Tibial nerve (tissue), 4 donors: ENCODE measurements at regions not wholly inside any gene's neighbourhood (a gene's known extent, or its start where the extent isn't known, plus 50 kb on each side); places are given as distances from the start of the nearest gene placed in this dataset.
"Not testable (repeated sequence)": the region's sequence is repeated elsewhere in the genome, so short reads cannot be mapped to it uniquely, and the experiment has no call there.

ENCODE experiments used
- DNase-seq, 2 donors: peaks; one replicate each; pipeline ENCODE4 v3.0.0-alpha.2; 2019; ENCODE audit warnings: low spot score in 2 of 2
- H3K27ac ChIP-seq, 4 donors: fragments of 200-600 bp; sonication (generic) in 3 of 4; one replicate each; pipeline ENCODE4 v1.5.1; 2017 to 2019; ENCODE audit warnings: mild to moderate bottlenecking in 1 of 4
- H3K27me3 ChIP-seq, 2 donors: fragments of 200-600 bp; sonication (generic) in 1 of 2; one replicate each; pipeline versions ENCODE4 v1.5.1 to v1.6.0; 2017 to 2019
- H3K36me3 ChIP-seq, 3 donors: fragments of 200-600 bp; sonication (generic); one replicate each; pipeline ENCODE4 v1.5.1; 2018 to 2019
- H3K4me1 ChIP-seq, 4 donors: fragments of 200-600 bp; sonication (generic) in 3 of 4; one replicate each; pipeline ENCODE4 v1.5.1; 2017 to 2019
- H3K4me3 ChIP-seq, 4 donors: fragments of 200-600 bp; sonication (generic) in 3 of 4; one replicate each; pipeline ENCODE4 v1.5.1; 2017 to 2019; ENCODE audit warnings: mild to moderate bottlenecking in 1 of 4, moderate library complexity in 1 of 4
- H3K9me3 ChIP-seq, 4 donors: fragments of 200-600 bp; sonication (generic) in 3 of 4; one replicate each; pipeline ENCODE4 v1.5.1; 2017 to 2019
- EP300 ChIP-seq, 2 donors: sonication (generic); formaldehyde crosslinking; IDR thresholded peaks; one replicate each; pipeline ENCODE4 v1.6.1; 2017; ENCODE audit warnings: antibody characterized with exemption in 2 of 2, mild to moderate bottlenecking in 1 of 2
- POLR2A ChIP-seq, 2 donors: fragments of 450-650 bp; IDR thresholded peaks; one replicate each; pipeline ENCODE4 v1.6.1; 2017; ENCODE audit warnings: antibody characterized with exemption in 2 of 2, mild to moderate bottlenecking in 2 of 2, moderate library complexity in 2 of 2
- WGBS, 2 donors: methylation state at CpG; one replicate each; pipeline ENCODE4 v1.1.5; 2018; 5-methylcytosine and 5-hydroxymethylcytosine counted together
- TF ChIP-seq, protein P1 (sequence below), 5 experiments: fragments of 200-600 bp in 3 of 5; fragments of 450-650 bp in 2 of 5; sonication (generic) in 3 of 5; IDR thresholded peaks; one replicate each; pipeline ENCODE4 v1.5.1; 2016 to 2019; ENCODE audit warnings: antibody characterized with exemption in 5 of 5, mild to moderate bottlenecking in 3 of 5, moderate library complexity in 2 of 5

- DNase-seq, result no peak
- Histone ChIP-seq H3K9me3 (no peaks in the 10 kb centered on the region), H3K4me3 (no peak overlapping the region), H3K27ac (no peak overlapping the region), H3K4me1 (no peaks in the 10 kb centered on the region), H3K36me3 (no peaks in the 10 kb centered on the region), H3K27me3 (no peaks in the 10 kb centered on the region)
- TF ChIP-seq EP300 (IDR thresholded peaks at IDR 0.05) (no peak), POLR2A (IDR thresholded peaks at IDR 0.05) (no peak)
- 79 to 83% methylated on average over 4 of the region's 4 CpGs for WGBS, 2 donors
These were observed 148.0 kb upstream of the G2E3 start for GRCh38 chr14:30410986-30411385.

GRCh38 chr14:30413184-30413583, 145.8 kb upstream of the G2E3 start:
- not testable (repeated sequence) for H3K27me3 ChIP-seq, H3K9me3 ChIP-seq, DNase-seq, H3K4me3 ChIP-seq, H3K36me3 ChIP-seq, H3K4me1 ChIP-seq, H3K27ac ChIP-seq
- WGBS, 2 donors, result 92% methylated on average over 8 of the region's 8 CpGs

DNA sequence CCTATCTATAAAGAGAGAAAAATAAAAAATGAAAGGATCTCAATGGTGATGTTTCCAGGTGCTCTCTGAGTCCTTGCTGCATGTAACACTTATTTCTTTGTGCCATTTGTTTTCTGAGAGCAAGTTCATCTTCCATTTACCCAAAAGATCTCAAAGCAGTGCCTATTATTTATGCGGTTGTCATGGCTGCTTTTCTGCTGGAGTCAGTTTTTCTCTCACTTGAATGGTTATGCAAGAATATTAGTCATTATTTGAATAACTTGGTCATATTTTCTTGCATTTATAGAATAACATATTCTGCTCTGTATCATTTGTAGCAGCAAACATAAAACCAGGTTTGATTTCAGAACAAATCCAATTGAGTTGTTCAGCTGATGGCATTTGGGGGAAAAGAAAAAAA, 141.8 kb upstream of the G2E3 start:
- WGBS, 2 donors, result 83 to 91% methylated on average over 1 of the region's 1 CpG
- no peaks in the 10 kb centered on the region for H3K4me1 ChIP-seq
- no peaks in the 10 kb centered on the region for H3K27me3 ChIP-seq
- H3K9me3 ChIP-seq, result no peaks in the 10 kb centered on the region
- DNase-seq, result no peak
- no peaks in the 10 kb centered on the region for H3K36me3 ChIP-seq
- TF ChIP-seq POLR2A (IDR thresholded peaks at IDR 0.05) (no peak), EP300 (IDR thresholded peaks at IDR 0.05) (no peak)
- TF ChIP-seq, protein P1, sequence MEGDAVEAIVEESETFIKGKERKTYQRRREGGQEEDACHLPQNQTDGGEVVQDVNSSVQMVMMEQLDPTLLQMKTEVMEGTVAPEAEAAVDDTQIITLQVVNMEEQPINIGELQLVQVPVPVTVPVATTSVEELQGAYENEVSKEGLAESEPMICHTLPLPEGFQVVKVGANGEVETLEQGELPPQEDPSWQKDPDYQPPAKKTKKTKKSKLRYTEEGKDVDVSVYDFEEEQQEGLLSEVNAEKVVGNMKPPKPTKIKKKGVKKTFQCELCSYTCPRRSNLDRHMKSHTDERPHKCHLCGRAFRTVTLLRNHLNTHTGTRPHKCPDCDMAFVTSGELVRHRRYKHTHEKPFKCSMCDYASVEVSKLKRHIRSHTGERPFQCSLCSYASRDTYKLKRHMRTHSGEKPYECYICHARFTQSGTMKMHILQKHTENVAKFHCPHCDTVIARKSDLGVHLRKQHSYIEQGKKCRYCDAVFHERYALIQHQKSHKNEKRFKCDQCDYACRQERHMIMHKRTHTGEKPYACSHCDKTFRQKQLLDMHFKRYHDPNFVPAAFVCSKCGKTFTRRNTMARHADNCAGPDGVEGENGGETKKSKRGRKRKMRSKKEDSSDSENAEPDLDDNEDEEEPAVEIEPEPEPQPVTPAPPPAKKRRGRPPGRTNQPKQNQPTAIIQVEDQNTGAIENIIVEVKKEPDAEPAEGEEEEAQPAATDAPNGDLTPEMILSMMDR (IDR thresholded peaks at IDR 0.05), result no peak
- no peak overlapping the region for H3K27ac ChIP-seq
- H3K4me3 ChIP-seq, result no peak overlapping the region

DNA sequence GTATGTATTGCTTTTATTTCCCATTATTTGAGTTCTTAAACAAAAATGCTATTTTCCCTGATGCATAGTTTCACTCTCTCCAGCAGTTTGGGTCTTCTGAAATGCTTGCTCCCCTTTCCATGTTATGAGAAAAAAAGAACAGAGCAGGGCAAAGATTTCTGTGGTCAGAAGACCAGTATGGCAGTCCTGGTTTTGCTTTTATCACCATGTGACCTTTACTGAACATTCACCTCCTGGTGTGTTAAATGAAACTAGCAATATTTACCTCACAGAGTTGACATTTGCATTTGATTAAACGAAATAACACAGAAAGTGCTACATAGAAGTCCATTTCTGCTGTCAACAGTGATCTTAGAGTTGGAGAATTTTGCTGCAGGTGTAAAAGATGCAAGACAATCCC, 141.0 kb upstream of the G2E3 start:
- no peaks in the 10 kb centered on the region for H3K36me3 ChIP-seq
- no peaks in the 10 kb centered on the region for H3K4me1 ChIP-seq
- H3K27ac ChIP-seq, result no peak overlapping the region
- H3K27me3 ChIP-seq, result no peaks in the 10 kb centered on the region
- TF ChIP-seq, protein P1 (IDR thresholded peaks at IDR 0.05), result no peak
- TF ChIP-seq EP300 (IDR thresholded peaks at IDR 0.05) (no peak), POLR2A (IDR thresholded peaks at IDR 0.05) (no peak)
- 46 to 56% methylated on average over 1 of the region's 1 CpG for WGBS, 2 donors
- H3K4me3 ChIP-seq, result no peak overlapping the region
- H3K9me3 ChIP-seq, result no peaks in the 10 kb centered on the region
- DNase-seq, result no peak

- H3K27ac ChIP-seq, result no peak overlapping the region
- DNase-seq, result no peak
- no peaks in the 10 kb centered on the region for H3K27me3 ChIP-seq
- no peak overlapping the region for H3K4me3 ChIP-seq
- H3K9me3 ChIP-seq, result no peaks in the 10 kb centered on the region
- H3K4me1 ChIP-seq, result no peaks in the 10 kb centered on the region
- no peaks in the 10 kb centered on the region for H3K36me3 ChIP-seq
- no peak for TF ChIP-seq POLR2A (IDR thresholded peaks at IDR 0.05)
- TF ChIP-seq EP300 (IDR thresholded peaks at IDR 0.05), result no peak
- TF ChIP-seq, protein P1 (IDR thresholded peaks at IDR 0.05), result no peak
These were observed 139.9 kb upstream of the G2E3 start for GRCh38 chr14:30419037-30419436.

DNA sequence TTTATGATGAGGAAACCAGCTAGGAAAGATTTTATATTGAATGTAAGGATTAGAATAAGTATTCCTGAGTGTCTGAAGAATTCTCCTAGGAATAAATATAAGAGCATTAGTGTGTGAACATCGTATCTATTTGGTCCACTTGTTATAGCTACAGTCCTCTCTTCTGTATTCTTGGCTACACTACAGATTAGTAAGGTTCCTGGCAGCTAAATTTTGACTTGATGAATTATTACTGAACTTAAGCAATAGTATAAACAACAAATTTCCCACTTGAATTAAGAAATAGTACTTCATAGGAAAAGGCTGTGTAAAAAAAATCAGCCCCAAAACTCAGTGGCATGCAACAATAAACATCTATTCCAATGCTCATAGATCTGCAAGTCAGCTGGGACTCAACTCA, 138.4 kb upstream of the G2E3 start:
- DNase-seq, result no peak
- H3K27me3 ChIP-seq, result no peaks in the 10 kb centered on the region
- TF ChIP-seq, protein P1 (IDR thresholded peaks at IDR 0.05), result no peak
- TF ChIP-seq EP300 (IDR thresholded peaks at IDR 0.05), result no peak
- no peak for TF ChIP-seq POLR2A (IDR thresholded peaks at IDR 0.05)
- no peaks in the 10 kb centered on the region for H3K4me1 ChIP-seq
- no peaks in the 10 kb centered on the region for H3K36me3 ChIP-seq
- WGBS, 2 donors, result 31 to 35% methylated on average over 1 of the region's 1 CpG
- no peak overlapping the region for H3K27ac ChIP-seq
- H3K4me3 ChIP-seq, result no peak overlapping the region
- no peaks in the 10 kb centered on the region for H3K9me3 ChIP-seq
